Liver (tissue), 8 donors: ENCODE measurements at regions not wholly inside any gene's neighbourhood (a gene's known extent, or its start where the extent isn't known, plus 50 kb on each side); places are given as distances from the start of the nearest gene placed in this dataset.

Experiments
- DNase-seq: peaks from one replicate; pipeline ENCODE4 v3.0.0-alpha.2; 2017; ENCODE audit warnings: low spot score
- H3K27ac ChIP-seq, 2 donors: one replicate each; pipeline ENCODE4 v1.7.0; 2013; ENCODE audit warnings: inconsistent platforms in 2 of 2, low read length in 2 of 2, control low read depth in 1 of 2, low read depth in 1 of 2, mild to moderate bottlenecking in 1 of 2
- H3K27me3 ChIP-seq, 4 donors: one replicate each; pipeline versions ENCODE4 v1.6.1 to v1.7.0; 2013; ENCODE audit warnings: low read length in 3 of 4, inconsistent platforms in 1 of 4, mild to moderate bottlenecking in 1 of 4, moderate library complexity in 1 of 4; ENCODE audit not compliant: control insufficient read depth in 4 of 4, insufficient read depth in 4 of 4
- H3K36me3 ChIP-seq, 4 donors: one replicate each; pipeline versions ENCODE4 v1.6.1 to v1.7.0; 2013; ENCODE audit warnings: low read length in 3 of 4, mild to moderate bottlenecking in 3 of 4, low read depth in 1 of 4, moderate library complexity in 1 of 4; ENCODE audit not compliant: control insufficient read depth in 4 of 4, insufficient read depth in 3 of 4
- H3K4me1 ChIP-seq, 4 donors: one replicate each; pipeline versions ENCODE4 v1.6.1 to v1.7.0; 2013; ENCODE audit warnings: low read length in 3 of 4, mild to moderate bottlenecking in 3 of 4, moderate library complexity in 1 of 4; ENCODE audit not compliant: control insufficient read depth in 4 of 4, insufficient read depth in 4 of 4
- H3K4me3 ChIP-seq, 3 donors: one replicate each; pipeline versions ENCODE4 v1.6.1 to v1.7.0; 2013; ENCODE audit warnings: low read length in 3 of 3, control low read depth in 1 of 3, low read depth in 1 of 3, mild to moderate bottlenecking in 1 of 3
- H3K9ac ChIP-seq, 2 donors: one replicate each; pipeline ENCODE4 v1.7.0; 2013; ENCODE audit warnings: low read length in 2 of 2, mild to moderate bottlenecking in 2 of 2, moderate library complexity in 2 of 2, control low read depth in 1 of 2, low read depth in 1 of 2
- H3K9me3 ChIP-seq, 4 donors: one replicate each; pipeline versions ENCODE4 v1.6.1 to v1.7.0; 2013; ENCODE audit warnings: low read length in 3 of 4; ENCODE audit not compliant: control insufficient read depth in 4 of 4
- FOXA2 ChIP-seq: IDR thresholded peaks from 2 replicates; pipeline ENCODE4 v1.6.1; 2016; ENCODE audit warnings: antibody characterized with exemption
- GABPA ChIP-seq, 2 donors: IDR thresholded peaks in 1 of 2; conservative IDR thresholded peaks in 1 of 2; 2 replicates each; pipeline ENCODE4 v1.6.1; 2016; ENCODE audit warnings: antibody characterized with exemption in 2 of 2, mild to moderate bottlenecking in 1 of 2, moderate library complexity in 1 of 2
- HNF4A ChIP-seq, 2 donors: conservative IDR thresholded peaks; 2 replicates each; pipeline ENCODE4 v1.6.1; 2016; ENCODE audit warnings: antibody characterized with exemption in 2 of 2, mild to moderate bottlenecking in 2 of 2
- HNF4G ChIP-seq: IDR thresholded peaks from 2 replicates; pipeline ENCODE4 v1.6.1; 2016; ENCODE audit warnings: antibody characterized with exemption
- MAX ChIP-seq: IDR thresholded peaks from 2 replicates; pipeline ENCODE4 v1.6.1; 2016; ENCODE audit warnings: antibody characterized with exemption
- NR2F2 ChIP-seq: IDR thresholded peaks from 2 replicates; pipeline ENCODE4 v1.6.1; 2016; ENCODE audit warnings: antibody characterized with exemption
- SP1 ChIP-seq: IDR thresholded peaks from 2 replicates; pipeline ENCODE4 v1.6.1; 2018; ENCODE audit warnings: antibody characterized with exemption, mild to moderate bottlenecking
- YY1 ChIP-seq: IDR thresholded peaks from 2 replicates; pipeline ENCODE4 v1.6.1; 2016; ENCODE audit warnings: antibody characterized with exemption, mild to moderate bottlenecking
- ZBTB33 ChIP-seq: IDR thresholded peaks from 2 replicates; pipeline ENCODE4 v1.6.1; 2016; ENCODE audit warnings: antibody characterized with exemption
- WGBS: extraction: QIAGEN DNeasy Blood & Tissue Kit; methylation state at CpG from one replicate; pipeline ENCODE4 v1.1.7; 2013; 5-methylcytosine and 5-hydroxymethylcytosine counted together
- TF ChIP-seq, protein P1 (sequence below): IDR thresholded peaks from 2 replicates; pipeline ENCODE4 v1.6.1; 2016; ENCODE audit warnings: antibody characterized with exemption
- TF ChIP-seq, protein P2 (sequence below): fragments of 150-350 bp; IDR thresholded peaks from 2 replicates; pipeline ENCODE4 v1.5.1; 2017; ENCODE audit warnings: improper control_type of control experiment, low read depth, low read length; ENCODE audit not compliant: missing input control
- TF ChIP-seq, protein P3 (sequence below): IDR thresholded peaks from 2 replicates; pipeline ENCODE4 v1.6.1; 2016; ENCODE audit warnings: antibody characterized with exemption, mild to moderate bottlenecking
- donor health status: healthy.
- donor health status: healthy.
- donor health status: healthy.
- donor health status: healthy.
- donor health status: healthy.

DNA sequence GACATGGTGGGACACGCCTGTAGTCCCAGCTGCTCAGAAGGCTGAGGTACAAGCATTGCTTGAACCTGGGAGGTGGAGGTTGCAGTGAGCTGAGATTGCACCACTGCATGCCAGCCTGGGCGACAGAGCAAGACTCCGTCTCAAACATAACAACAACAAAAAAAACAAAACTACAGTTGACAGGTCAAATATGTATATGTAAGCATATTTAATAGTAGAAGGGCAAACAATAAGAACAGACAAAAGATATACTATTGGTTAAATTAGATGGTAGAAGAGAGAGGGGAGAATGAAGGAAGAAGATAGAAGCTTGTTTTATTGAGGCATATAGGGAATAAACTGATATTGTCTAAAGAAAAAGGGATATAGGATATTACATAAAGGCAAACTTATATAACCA lies 247.1 kb downstream of the KLF13 start (continued):
- TF ChIP-seq HNF4G (no peak), ZBTB33 (no peak)
- TF ChIP-seq, protein P1, sequence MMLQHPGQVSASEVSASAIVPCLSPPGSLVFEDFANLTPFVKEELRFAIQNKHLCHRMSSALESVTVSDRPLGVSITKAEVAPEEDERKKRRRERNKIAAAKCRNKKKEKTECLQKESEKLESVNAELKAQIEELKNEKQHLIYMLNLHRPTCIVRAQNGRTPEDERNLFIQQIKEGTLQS: no peak

DNA sequence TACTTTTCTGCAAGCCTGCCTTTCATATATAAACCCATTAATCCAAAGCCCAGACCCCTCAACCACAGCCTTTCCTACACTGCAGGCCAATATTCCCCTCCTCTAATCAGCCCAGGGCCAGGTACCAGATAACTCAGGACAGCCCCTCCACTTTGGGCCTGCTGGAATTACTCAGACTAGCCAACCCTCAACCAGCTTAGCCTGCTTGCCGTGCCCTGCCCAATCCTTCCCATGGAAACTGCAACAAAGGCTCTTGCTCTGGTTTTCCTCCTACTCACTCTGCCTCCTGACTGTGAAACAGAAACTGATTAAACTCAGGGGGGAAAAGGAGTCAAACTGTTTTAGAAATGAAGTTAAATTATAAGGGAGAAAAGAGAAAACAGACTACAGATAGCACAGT lies 248.1 kb downstream of the KLF13 start:
- H3K36me3 ChIP-seq: no peaks in the 10 kb centered on the region
- TF ChIP-seq NR2F2 (no peak), MAX (no peak), GABPA (IDR thresholded peaks at IDR 0.05 in 1 of 2, conservative IDR thresholded peaks at IDR 0.05 in 1 of 2) (no peak)
- H3K4me3 ChIP-seq: no peak overlapping the region
- no peaks in the 10 kb centered on the region for H3K4me1 ChIP-seq
- DNase-seq: no peak
- H3K9me3 ChIP-seq: peaks cover 0 to 1% (median 0%) of the 10 kb centered on the region in 4 donors
- H3K9ac ChIP-seq: no peak overlapping the region
- WGBS: 88% methylated on average over 1 of the region's 1 CpG
- no peak overlapping the region for H3K27ac ChIP-seq
- no peaks in the 10 kb centered on the region for H3K27me3 ChIP-seq

- TF ChIP-seq, protein P2, sequence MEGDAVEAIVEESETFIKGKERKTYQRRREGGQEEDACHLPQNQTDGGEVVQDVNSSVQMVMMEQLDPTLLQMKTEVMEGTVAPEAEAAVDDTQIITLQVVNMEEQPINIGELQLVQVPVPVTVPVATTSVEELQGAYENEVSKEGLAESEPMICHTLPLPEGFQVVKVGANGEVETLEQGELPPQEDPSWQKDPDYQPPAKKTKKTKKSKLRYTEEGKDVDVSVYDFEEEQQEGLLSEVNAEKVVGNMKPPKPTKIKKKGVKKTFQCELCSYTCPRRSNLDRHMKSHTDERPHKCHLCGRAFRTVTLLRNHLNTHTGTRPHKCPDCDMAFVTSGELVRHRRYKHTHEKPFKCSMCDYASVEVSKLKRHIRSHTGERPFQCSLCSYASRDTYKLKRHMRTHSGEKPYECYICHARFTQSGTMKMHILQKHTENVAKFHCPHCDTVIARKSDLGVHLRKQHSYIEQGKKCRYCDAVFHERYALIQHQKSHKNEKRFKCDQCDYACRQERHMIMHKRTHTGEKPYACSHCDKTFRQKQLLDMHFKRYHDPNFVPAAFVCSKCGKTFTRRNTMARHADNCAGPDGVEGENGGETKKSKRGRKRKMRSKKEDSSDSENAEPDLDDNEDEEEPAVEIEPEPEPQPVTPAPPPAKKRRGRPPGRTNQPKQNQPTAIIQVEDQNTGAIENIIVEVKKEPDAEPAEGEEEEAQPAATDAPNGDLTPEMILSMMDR: no peak
- TF ChIP-seq, protein P1: no peak
- TF ChIP-seq NR2F2 (no peak), MAX (no peak), GABPA (IDR thresholded peaks at IDR 0.05 in 1 of 2, conservative IDR thresholded peaks at IDR 0.05 in 1 of 2) (no peak), FOXA2 (no peak), HNF4A (conservative IDR thresholded peaks at IDR 0.05) (no peak), ZBTB33 (no peak), HNF4G (no peak), YY1 (no peak), SP1 (no peak)
- TF ChIP-seq, protein P3, sequence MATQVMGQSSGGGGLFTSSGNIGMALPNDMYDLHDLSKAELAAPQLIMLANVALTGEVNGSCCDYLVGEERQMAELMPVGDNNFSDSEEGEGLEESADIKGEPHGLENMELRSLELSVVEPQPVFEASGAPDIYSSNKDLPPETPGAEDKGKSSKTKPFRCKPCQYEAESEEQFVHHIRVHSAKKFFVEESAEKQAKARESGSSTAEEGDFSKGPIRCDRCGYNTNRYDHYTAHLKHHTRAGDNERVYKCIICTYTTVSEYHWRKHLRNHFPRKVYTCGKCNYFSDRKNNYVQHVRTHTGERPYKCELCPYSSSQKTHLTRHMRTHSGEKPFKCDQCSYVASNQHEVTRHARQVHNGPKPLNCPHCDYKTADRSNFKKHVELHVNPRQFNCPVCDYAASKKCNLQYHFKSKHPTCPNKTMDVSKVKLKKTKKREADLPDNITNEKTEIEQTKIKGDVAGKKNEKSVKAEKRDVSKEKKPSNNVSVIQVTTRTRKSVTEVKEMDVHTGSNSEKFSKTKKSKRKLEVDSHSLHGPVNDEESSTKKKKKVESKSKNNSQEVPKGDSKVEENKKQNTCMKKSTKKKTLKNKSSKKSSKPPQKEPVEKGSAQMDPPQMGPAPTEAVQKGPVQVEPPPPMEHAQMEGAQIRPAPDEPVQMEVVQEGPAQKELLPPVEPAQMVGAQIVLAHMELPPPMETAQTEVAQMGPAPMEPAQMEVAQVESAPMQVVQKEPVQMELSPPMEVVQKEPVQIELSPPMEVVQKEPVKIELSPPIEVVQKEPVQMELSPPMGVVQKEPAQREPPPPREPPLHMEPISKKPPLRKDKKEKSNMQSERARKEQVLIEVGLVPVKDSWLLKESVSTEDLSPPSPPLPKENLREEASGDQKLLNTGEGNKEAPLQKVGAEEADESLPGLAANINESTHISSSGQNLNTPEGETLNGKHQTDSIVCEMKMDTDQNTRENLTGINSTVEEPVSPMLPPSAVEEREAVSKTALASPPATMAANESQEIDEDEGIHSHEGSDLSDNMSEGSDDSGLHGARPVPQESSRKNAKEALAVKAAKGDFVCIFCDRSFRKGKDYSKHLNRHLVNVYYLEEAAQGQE: no peak
- no peaks in the 10 kb centered on the region for H3K27me3 ChIP-seq
- DNase-seq: no peak
- no peaks in the 10 kb centered on the region for H3K4me1 ChIP-seq
- WGBS: 60% methylated on average over 5 of the region's 5 CpGs
- H3K36me3 ChIP-seq: no peaks in the 10 kb centered on the region
- H3K27ac ChIP-seq: no peak overlapping the region
- no peak overlapping the region for H3K4me3 ChIP-seq
- H3K9me3 ChIP-seq: peaks cover 0 to 3% (median 0%) of the 10 kb centered on the region in 4 donors
- no peak overlapping the region for H3K9ac ChIP-seq
Measured at GRCh38 chr15:31577108-31577507, 250.5 kb downstream of the KLF13 start.
